K562 (cell line): ENCODE measurements at regions not wholly inside any gene's neighbourhood (a gene's known extent, or its start where the extent isn't known, plus 50 kb on each side); places are given as distances from the start of the nearest gene placed in this dataset.

Source experiments
- ATAC-seq: fragments of 200-7000 bp; cut with Tn5 transposase; 3 replicates; pipeline ENCODE4 v1.9.1; 2020; ENCODE audit warnings: moderate library complexity
- BruUV-seq: library from RNA; stranded (reverse); fragments of 400-500 nt; replicated peaks from 2 replicates; lab custom pipeline; 2021; lab: Mats Ljungman, UMichigan
- CTCF ChIA-PET: fragments of 300-600 bp; formaldehyde crosslinking; extraction: SDS; loops from one replicate; lab custom pipeline; 2021; ENCODE audit warnings: low intra/inter-chr PET ratio; lab: Yijun Ruan, JAX
- POLR2A ChIA-PET: fragments of 300-600, 350-650 bp; sonication (Branson Sonifier 250); formaldehyde crosslinking; extraction: SDS; loops from one replicate; lab custom pipeline; 2021; ENCODE audit warnings: antibody characterized with exemption, inconsistent platforms; lab: Yijun Ruan, JAX
- DNase-seq, 4 experiments: peaks; one replicate each; pipeline versions ENCODE4 v3.0.0 to v3.0.0-alpha.2; 2011 to 2018; ENCODE audit warnings: low spot score in 3 of 4, mixed read lengths in 3 of 4; ENCODE audit errors: extremely low read depth in 1 of 4
- FAIRE-seq: peaks from 2 replicates; lab custom pipeline; 2011; peaks lifted over from hg19 to GRCh38; lab: Jason Lieb, UNC
- H2AFZ ChIP-seq: 2 replicates; pipeline ENCODE4 v1.6.0; 2011; ENCODE audit warnings: low read depth, low read length, control low read depth, inconsistent platforms
- H3K27ac ChIP-seq: fragments of 200-600 bp; 3 replicates; pipeline ENCODE4 v1.8.0; 2011; ENCODE audit warnings: low read depth, mild to moderate bottlenecking, control low read depth, inconsistent platforms, low read length, moderate library complexity, mixed read lengths; ENCODE audit errors: extremely low read depth
- H3K27me3 ChIP-seq, 2 experiments: fragments of 300-600 bp in 1 of 2; 2 replicates in 1 of 2; 3 replicates in 1 of 2; pipeline versions ENCODE4 v1.6.0 to v1.8.0; 2011; ENCODE audit warnings: inconsistent platforms in 2 of 2, low read length in 2 of 2, mild to moderate bottlenecking in 1 of 2, mixed read lengths in 1 of 2, moderate library complexity in 1 of 2; ENCODE audit not compliant: control insufficient read depth in 2 of 2, insufficient read depth in 2 of 2
- H3K36me3 ChIP-seq: fragments of 300-600 bp; 3 replicates; pipeline ENCODE4 v1.8.0; 2011; ENCODE audit warnings: mild to moderate bottlenecking, low read length, inconsistent platforms; ENCODE audit not compliant: control insufficient read depth, insufficient read depth
- H3K4me1 ChIP-seq, 2 experiments: fragments of 200-600 bp in 1 of 2; replicated peaks in 1 of 2; 2 replicates in 1 of 2; 3 replicates in 1 of 2; pipeline versions ENCODE4 v1.5.1 to v1.8.0; 2011; ENCODE audit warnings: inconsistent platforms in 2 of 2, low read length in 2 of 2, mild to moderate bottlenecking in 1 of 2, mixed read lengths in 1 of 2, moderate library complexity in 1 of 2; ENCODE audit not compliant: control insufficient read depth in 2 of 2, insufficient read depth in 2 of 2
- H3K4me2 ChIP-seq: 2 replicates; pipeline ENCODE4 v1.6.1; 2011; ENCODE audit warnings: low read length, control low read depth, inconsistent platforms, mixed read lengths; ENCODE audit not compliant: insufficient read depth
- H3K4me3 ChIP-seq: fragments of 200-600 bp; sonication (generic), shearing (Covaris generic); 2 replicates; pipeline ENCODE4 v1.5.1; 2016; ENCODE audit warnings: control low read depth, inconsistent platforms
- H3K79me2 ChIP-seq: fragments of 200-600 bp; 3 replicates; pipeline ENCODE4 v1.8.0; 2011; ENCODE audit warnings: low read length, inconsistent platforms; ENCODE audit not compliant: control insufficient read depth, insufficient read depth
- H3K9ac ChIP-seq, 2 experiments: 2 replicates each; pipeline versions ENCODE4 v1.6.0 to v1.6.1; 2011; ENCODE audit warnings: low read depth in 2 of 2, low read length in 2 of 2, control low read depth in 1 of 2, inconsistent platforms in 1 of 2, mild to moderate bottlenecking in 1 of 2, mixed read lengths in 1 of 2; ENCODE audit not compliant: insufficient read depth in 1 of 2
- H3K9me1 ChIP-seq: one replicate; pipeline ENCODE4 v1.6.0; 2011; ENCODE audit warnings: inconsistent platforms, mild to moderate bottlenecking, low read length, moderate library complexity; ENCODE audit not compliant: control insufficient read depth, insufficient read depth
- H3K9me3 ChIP-seq: replicated peaks from 2 replicates; pipeline ENCODE4 v1.5.1; 2011; ENCODE audit warnings: low read depth, low read length, inconsistent platforms; ENCODE audit not compliant: control insufficient read depth, insufficient read depth
- H4K20me1 ChIP-seq: replicated peaks from 2 replicates; pipeline ENCODE4 v1.6.1; 2011; ENCODE audit warnings: low read length, inconsistent platforms, mixed read lengths; ENCODE audit not compliant: control insufficient read depth, insufficient read depth
- ETV1 ChIP-seq: fragments of 450-650 bp; conservative IDR thresholded peaks from 2 replicates; pipeline ENCODE4 v1.6.1; 2016; ENCODE audit warnings: missing genetic modification characterization, control low read depth, low read depth, missing compliant biosample characterization
- FOXA3 ChIP-seq, 2 experiments: fragments of 450-650 bp in 1 of 2; sonication (generic) in 1 of 2; formaldehyde crosslinking; IDR thresholded peaks in 1 of 2; conservative IDR thresholded peaks in 1 of 2; 2 replicates each; pipeline versions ENCODE4 v1.4.0 to v1.8.0; 2020 to 2022; ENCODE audit warnings: mild to moderate bottlenecking in 2 of 2, missing genetic modification reagents in 1 of 2
- HDAC8 ChIP-seq: fragments of 450-650 bp; IDR thresholded peaks from 2 replicates; pipeline ENCODE4 v1.6.1; 2016; ENCODE audit warnings: mild to moderate bottlenecking, missing genetic modification characterization, moderate library complexity, missing compliant biosample characterization
- MCM2 ChIP-seq: fragments of 450-650 bp; IDR thresholded peaks from 2 replicates; pipeline ENCODE4 v1.6.1; 2017; ENCODE audit warnings: low read depth, mild to moderate bottlenecking
- NUFIP1 ChIP-seq: fragments of 450-650 bp; IDR thresholded peaks from 2 replicates; pipeline ENCODE4 v1.6.1; 2018; ENCODE audit not compliant: partially characterized antibody
- POLR2B ChIP-seq: fragments of 450-650 bp; IDR thresholded peaks from 2 replicates; pipeline ENCODE4 v1.6.1; 2018; ENCODE audit warnings: low read depth; ENCODE audit not compliant: partially characterized antibody
- RHOXF2B ChIP-seq: fragments of 250-450 bp; sonication (Bioruptor Pico); conservative IDR thresholded peaks from 2 replicates; pipeline ENCODE4 v1.5.1; 2021
- RNF2 ChIP-seq: sonication (generic); IDR thresholded peaks from 2 replicates; pipeline ENCODE4 v1.6.1; 2016
- YY1 ChIP-seq, 3 experiments: IDR thresholded peaks; 2 replicates each; pipeline ENCODE4 v1.6.1; 2011; ENCODE audit warnings: low read length in 2 of 3, mild to moderate bottlenecking in 2 of 3, moderate library complexity in 2 of 3, borderline replicate concordance in 1 of 3, control low read depth in 1 of 3, low read depth in 1 of 3; ENCODE audit not compliant: insufficient read depth in 3 of 3, insufficient replicate concordance in 2 of 3, control insufficient read depth in 1 of 3, insufficient read length in 1 of 3; ENCODE audit errors: extremely low read depth in 1 of 3
- ZNF3 ChIP-seq: fragments of 250-450 bp; sonication (Bioruptor Pico); IDR thresholded peaks from 2 replicates; pipeline ENCODE4 v1.5.0; 2021; ENCODE audit warnings: mild to moderate bottlenecking, moderate library complexity
- ZNF696 ChIP-seq: fragments of 250-450 bp; sonication (Bioruptor Pico); conservative IDR thresholded peaks from 2 replicates; pipeline ENCODE4 v1.4.0; 2020; ENCODE audit warnings: mild to moderate bottlenecking, moderate library complexity
- WGBS: fragments of 100-300 bp; shearing (Covaris generic); methylation state at CpG from one replicate; pipeline ENCODE4 v1.1.6; 2016; ENCODE audit warnings: low coverage, mixed read lengths; ENCODE audit not compliant: insufficient coverage; ENCODE audit errors: missing lambda C conversion rate; 5-methylcytosine and 5-hydroxymethylcytosine counted together
- in situ Hi-C: fragments of 300-500 bp; cut with MboI; formaldehyde crosslinking; loops from 4 replicates; pipeline ENCODE4 v1.15.0; 2018; ENCODE audit warnings: inconsistent platforms, mixed read lengths
- intact Hi-C: fragments of 100-400 bp; cut with micrococcal nuclease; formaldehyde crosslinking; loops from 2 replicates; pipeline ENCODE4 v1.14.2; 2022
- TF ChIP-seq, protein P1 (sequence below): fragments of 450-650 bp; IDR thresholded peaks from 2 replicates; pipeline ENCODE4 v1.6.1; 2017; ENCODE audit warnings: mild to moderate bottlenecking, moderate library complexity
- TF ChIP-seq, protein P2 (sequence below): fragments of 250-450 bp; sonication (Bioruptor Pico); IDR thresholded peaks from 2 replicates; pipeline ENCODE4 v1.8.0; 2021; ENCODE audit warnings: moderate library complexity, mild to moderate bottlenecking, inconsistent platforms
- TF ChIP-seq, protein P3 (sequence below): fragments of 450-650 bp; formaldehyde crosslinking; conservative IDR thresholded peaks from 2 replicates; pipeline ENCODE4 v1.4.0; 2022; ENCODE audit warnings: mild to moderate bottlenecking, missing genetic modification characterization
- TF ChIP-seq, protein P4 (sequence below): IDR thresholded peaks from 3 replicates; pipeline ENCODE4 v1.6.1; 2011; ENCODE audit warnings: borderline replicate concordance, mild to moderate bottlenecking, moderate library complexity; ENCODE audit not compliant: insufficient read length; ENCODE audit errors: extremely low read depth

DNA sequence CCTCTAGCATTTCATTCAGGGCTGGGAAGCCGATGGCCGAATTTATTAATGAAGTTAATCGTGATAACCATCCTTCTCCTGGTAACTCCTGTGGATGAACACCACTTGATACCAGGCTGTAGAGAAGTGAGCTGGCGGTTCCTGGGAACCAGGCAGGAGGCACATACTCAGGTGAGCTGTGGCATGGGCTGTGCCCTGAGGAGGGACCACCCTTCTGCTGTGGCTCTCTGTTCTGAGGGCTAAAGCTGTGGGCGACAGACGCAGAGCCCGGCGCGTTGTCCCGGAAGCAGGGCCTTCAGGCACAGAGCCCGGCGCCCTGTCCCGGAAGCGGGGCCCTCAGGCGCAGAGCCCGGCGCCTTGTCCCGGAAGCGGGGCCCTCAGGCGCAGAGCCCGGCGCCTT, 462.3 kb upstream of the SALL3 start (continued):
- TF ChIP-seq ETV1 (tag) (no peak), FOXA3 (CRISPR knock-in tag; conservative IDR thresholded peaks at IDR 0.05 in 1 of 2, IDR thresholded peaks at IDR 0.05 in 1 of 2) (no peak), ZNF696 (CRISPR knock-in tag) (no peak), ZNF3 (no peak), MCM2 (no peak), POLR2B (no peak)
- TF ChIP-seq, protein P1, sequence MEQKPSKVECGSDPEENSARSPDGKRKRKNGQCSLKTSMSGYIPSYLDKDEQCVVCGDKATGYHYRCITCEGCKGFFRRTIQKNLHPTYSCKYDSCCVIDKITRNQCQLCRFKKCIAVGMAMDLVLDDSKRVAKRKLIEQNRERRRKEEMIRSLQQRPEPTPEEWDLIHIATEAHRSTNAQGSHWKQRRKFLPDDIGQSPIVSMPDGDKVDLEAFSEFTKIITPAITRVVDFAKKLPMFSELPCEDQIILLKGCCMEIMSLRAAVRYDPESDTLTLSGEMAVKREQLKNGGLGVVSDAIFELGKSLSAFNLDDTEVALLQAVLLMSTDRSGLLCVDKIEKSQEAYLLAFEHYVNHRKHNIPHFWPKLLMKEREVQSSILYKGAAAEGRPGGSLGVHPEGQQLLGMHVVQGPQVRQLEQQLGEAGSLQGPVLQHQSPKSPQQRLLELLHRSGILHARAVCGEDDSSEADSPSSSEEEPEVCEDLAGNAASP = no peak
- TF ChIP-seq, all 486 proteins: peak for 0

DNA sequence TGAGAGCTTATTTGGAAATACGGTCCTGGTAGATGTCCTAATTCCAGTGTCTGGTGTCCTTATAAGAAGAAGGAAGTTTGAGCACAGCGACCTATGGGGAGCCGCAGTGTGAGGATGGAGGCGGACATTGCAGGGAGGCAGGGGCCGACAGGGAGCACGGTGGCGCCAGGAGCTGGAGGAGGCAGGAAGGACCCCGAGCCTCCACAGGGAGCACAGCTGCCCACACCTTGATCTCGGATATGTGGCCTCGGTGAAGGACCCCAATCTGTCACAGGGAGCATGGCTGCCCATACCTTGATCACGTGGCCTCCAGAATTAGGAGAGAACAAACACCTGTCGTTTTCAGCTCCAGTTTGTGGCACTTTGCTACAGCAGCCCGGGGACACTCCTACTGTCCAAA, 461.6 kb upstream of the SALL3 start:
- Histone ChIP-seq H3K27me3 (peaks cover 0 to 30% of the 10 kb centered on the region in 2 experiments; a peak in 4 of 5 replicates), H3K9ac (no peak overlapping the region), H3K36me3 (no peaks in the 10 kb centered on the region), H3K9me1 (no peaks in the 10 kb centered on the region), H3K79me2 (no peaks in the 10 kb centered on the region), H3K27ac (no peak overlapping the region), H3K4me1 (no peaks in the 10 kb centered on the region), H3K4me2 (no peak overlapping the region), H3K9me3 (no peaks in the 10 kb centered on the region), H3K4me3 (no peak overlapping the region), H2AFZ (no peak overlapping the region), H4K20me1 (no peaks in the 10 kb centered on the region)
- intact Hi-C loops (no loop called here), in situ Hi-C loops (no loop called here)
- POLR2A ChIA-PET = no interaction called here
- DNase-seq = no peak
- ATAC-seq = no peak
- no peak for FAIRE-seq
- no TSS peak for BruUV-seq
- CTCF ChIA-PET = no interaction called here
- 18% methylated on average over 10 of the region's 13 CpGs for whole genome bisulfite sequencing
- TF ChIP-seq, protein P2, sequence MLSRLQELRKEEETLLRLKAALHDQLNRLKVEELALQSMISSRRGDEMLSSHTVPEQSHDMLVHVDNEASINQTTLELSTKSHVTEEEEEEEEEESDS (CRISPR knock-in tag) = no peak
- TF ChIP-seq NUFIP1 (no peak), HDAC8 (tag) (no peak), YY1 (IDR thresholded peaks at IDR 0.05; ENCODE audit: borderline replicate concordance in 1 of 3, control insufficient read depth in 1 of 3, extremely low read depth in 1 of 3, insufficient read depth in 3 of 3, insufficient read length in 1 of 3, insufficient replicate concordance in 2 of 3, low read depth in 1 of 3, low read length in 2 of 3) (no peak), RHOXF2B (CRISPR knock-in tag) (no peak), RNF2 (no peak)
- TF ChIP-seq, protein P3, sequence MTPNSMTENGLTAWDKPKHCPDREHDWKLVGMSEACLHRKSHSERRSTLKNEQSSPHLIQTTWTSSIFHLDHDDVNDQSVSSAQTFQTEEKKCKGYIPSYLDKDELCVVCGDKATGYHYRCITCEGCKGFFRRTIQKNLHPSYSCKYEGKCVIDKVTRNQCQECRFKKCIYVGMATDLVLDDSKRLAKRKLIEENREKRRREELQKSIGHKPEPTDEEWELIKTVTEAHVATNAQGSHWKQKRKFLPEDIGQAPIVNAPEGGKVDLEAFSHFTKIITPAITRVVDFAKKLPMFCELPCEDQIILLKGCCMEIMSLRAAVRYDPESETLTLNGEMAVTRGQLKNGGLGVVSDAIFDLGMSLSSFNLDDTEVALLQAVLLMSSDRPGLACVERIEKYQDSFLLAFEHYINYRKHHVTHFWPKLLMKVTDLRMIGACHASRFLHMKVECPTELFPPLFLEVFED (CRISPR knock-in tag) = no peak
- TF ChIP-seq, protein P4, sequence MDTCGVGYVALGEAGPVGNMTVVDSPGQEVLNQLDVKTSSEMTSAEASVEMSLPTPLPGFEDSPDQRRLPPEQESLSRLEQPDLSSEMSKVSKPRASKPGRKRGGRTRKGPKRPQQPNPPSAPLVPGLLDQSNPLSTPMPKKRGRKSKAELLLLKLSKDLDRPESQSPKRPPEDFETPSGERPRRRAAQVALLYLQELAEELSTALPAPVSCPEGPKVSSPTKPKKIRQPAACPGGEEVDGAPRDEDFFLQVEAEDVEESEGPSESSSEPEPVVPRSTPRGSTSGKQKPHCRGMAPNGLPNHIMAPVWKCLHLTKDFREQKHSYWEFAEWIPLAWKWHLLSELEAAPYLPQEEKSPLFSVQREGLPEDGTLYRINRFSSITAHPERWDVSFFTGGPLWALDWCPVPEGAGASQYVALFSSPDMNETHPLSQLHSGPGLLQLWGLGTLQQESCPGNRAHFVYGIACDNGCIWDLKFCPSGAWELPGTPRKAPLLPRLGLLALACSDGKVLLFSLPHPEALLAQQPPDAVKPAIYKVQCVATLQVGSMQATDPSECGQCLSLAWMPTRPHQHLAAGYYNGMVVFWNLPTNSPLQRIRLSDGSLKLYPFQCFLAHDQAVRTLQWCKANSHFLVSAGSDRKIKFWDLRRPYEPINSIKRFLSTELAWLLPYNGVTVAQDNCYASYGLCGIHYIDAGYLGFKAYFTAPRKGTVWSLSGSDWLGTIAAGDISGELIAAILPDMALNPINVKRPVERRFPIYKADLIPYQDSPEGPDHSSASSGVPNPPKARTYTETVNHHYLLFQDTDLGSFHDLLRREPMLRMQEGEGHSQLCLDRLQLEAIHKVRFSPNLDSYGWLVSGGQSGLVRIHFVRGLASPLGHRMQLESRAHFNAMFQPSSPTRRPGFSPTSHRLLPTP = no peak
